GM20000 (cell line): ENCODE measurements at regions not wholly inside any gene's neighbourhood (a gene's known extent, or its start where the extent isn't known, plus 50 kb on each side); places are given as distances from the start of the nearest gene placed in this dataset.

ENCODE experiments used
- DNase-seq: peaks from one replicate; pipeline ENCODE4 v3.0.0; 2012; ENCODE audit warnings: low spot score
- CTCF ChIP-seq: IDR thresholded peaks from 2 replicates; pipeline ENCODE4 v1.5.1; 2012; ENCODE audit warnings: mild to moderate bottlenecking, control low read depth; ENCODE audit errors: extremely low read depth, missing control alignments

DNA sequence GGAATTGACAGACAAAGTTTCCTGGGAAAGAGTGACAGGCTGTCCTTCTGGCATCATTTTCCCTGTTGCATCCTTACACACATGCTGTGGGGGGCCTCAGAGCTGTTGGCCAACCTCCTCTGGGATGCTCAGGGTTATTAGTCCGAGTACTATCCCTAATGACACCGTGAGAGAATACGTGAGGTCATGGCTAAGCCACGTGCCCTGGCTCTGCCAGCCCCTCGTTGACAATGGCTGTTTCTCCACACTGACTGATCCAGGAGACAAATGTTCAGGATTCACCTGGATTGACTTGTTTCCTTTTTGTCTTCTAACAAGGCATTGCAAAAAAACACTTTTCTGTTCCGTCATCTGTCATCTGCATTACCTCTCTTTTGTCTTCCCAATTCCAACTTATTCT is 604.6 kb downstream of the TFAP2A start:
- TF ChIP-seq CTCF: no peak
- DNase-seq: no peak

GRCh38 chr6:9806195-9806594 is 608.7 kb downstream of the TFAP2A start:
- no peak for DNase-seq
- no peak for TF ChIP-seq CTCF

- no peak for DNase-seq
- no peak for TF ChIP-seq CTCF
Measured at GRCh38 chr6:9801249-9801754, 613.6 kb downstream of the TFAP2A start.

- TF ChIP-seq CTCF: no peak
- DNase-seq: no peak
Measured at GRCh38 chr6:9799582-9799981, 615.3 kb downstream of the TFAP2A start.

DNA sequence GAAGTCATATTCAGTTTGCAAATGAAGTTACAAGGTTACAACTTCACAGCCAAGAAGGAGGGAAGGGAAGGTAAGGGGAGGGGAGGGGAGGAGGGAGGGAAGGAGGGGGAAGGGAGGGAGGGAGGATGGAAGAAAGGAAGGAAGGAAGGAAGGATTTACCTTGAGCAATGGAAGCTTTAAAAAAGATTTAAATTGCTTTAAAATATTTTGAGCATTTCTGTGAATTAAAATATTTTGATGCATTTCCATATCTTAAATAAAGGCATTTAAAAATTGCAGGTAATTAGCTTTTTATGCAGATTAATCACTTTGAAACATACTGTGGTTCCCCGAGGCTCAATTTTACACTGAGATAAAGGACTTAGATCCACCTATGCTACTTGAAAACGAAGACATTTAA is 618.0 kb downstream of the TFAP2A start:
- no peak for TF ChIP-seq CTCF
- no peak for DNase-seq

- no peak for TF ChIP-seq CTCF
- no peak for DNase-seq
Measured at GRCh38 chr6:9795880-9796279, 619.0 kb downstream of the TFAP2A start.

DNA sequence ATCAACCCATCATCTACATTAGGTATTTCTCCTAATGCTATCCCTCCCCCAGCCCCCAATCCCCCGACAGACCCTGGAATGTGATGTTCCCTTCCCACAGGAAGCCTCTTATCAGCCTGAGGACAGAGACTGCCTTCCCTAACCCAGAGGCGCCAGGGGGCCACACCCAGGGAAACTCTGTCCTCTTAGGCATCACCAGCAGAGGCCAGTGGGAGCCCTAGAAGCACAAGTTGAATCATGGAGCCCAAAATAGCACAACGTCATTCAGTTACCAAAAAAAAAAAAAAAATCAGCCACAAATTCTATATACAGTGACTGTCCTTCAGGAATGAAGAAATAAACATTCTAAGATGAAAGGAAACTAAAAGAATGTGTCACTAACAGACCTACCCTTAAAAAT is 625.7 kb downstream of the TFAP2A start:
- no peak for DNase-seq
- no peak for TF ChIP-seq CTCF
